HS-27A (cell line): ENCODE measurements at regions not wholly inside any gene's neighbourhood (a gene's known extent, or its start where the extent isn't known, plus 50 kb on each side); places are given as distances from the start of the nearest gene placed in this dataset.
"Not testable (repeated sequence)": the region's sequence is repeated elsewhere in the genome, so short reads cannot be mapped to it uniquely, and the experiment has no call there.

Source experiments
- DNase-seq: peaks from one replicate; pipeline ENCODE4 v3.0.0-alpha.2; 2012; ENCODE audit warnings: low read depth, missing footprints

- DNase-seq = not testable (repeated sequence)
These were observed 368.0 kb downstream of the CDY2B start for GRCh38 chrY:17511984-17512383.

GRCh38 chrY:17511476-17511875 lies 368.5 kb downstream of the CDY2B start:
- not testable (repeated sequence) for DNase-seq

GRCh38 chrY:17505834-17506233 lies 374.2 kb downstream of the CDY2B start:
- DNase-seq = not testable (repeated sequence)

GRCh38 chrY:17484763-17485162 lies 395.3 kb downstream of the CDY2B start:
- not testable (repeated sequence) for DNase-seq

GRCh38 chrY:17484157-17484556 lies 395.9 kb downstream of the CDY2B start:
- DNase-seq = not testable (repeated sequence)

GRCh38 chrY:17481389-17482022 lies 398.5 kb downstream of the CDY2B start:
- DNase-seq = not testable (repeated sequence)

GRCh38 chrY:17472068-17472467 lies 408.0 kb downstream of the CDY2B start:
- DNase-seq = not testable (repeated sequence)

GRCh38 chrY:17459753-17460152 lies 420.3 kb downstream of the CDY2B start:
- not testable (repeated sequence) for DNase-seq

GRCh38 chrY:17430570-17431166 lies 449.4 kb downstream of the CDY2B start:
- no peak for DNase-seq

GRCh38 chrY:17398336-17399072 lies 481.5 kb downstream of the CDY2B start:
- peak; percentile 59 for DNase-seq

- DNase-seq = no peak
These were observed 482.4 kb downstream of the CDY2B start for GRCh38 chrY:17397659-17398058.

GRCh38 chrY:17381431-17382070 lies 498.5 kb downstream of the CDY2B start:
- no peak for DNase-seq

GRCh38 chrY:17378326-17378725 lies 501.7 kb downstream of the CDY2B start:
- no peak for DNase-seq

- DNase-seq = no peak
These were observed 511.6 kb downstream of the CDY2B start for GRCh38 chrY:17368413-17368812.

- DNase-seq = no peak
These were observed 513.6 kb downstream of the CDY2B start for GRCh38 chrY:17366400-17366799.

GRCh38 chrY:17339028-17339427 lies 541.0 kb downstream of the CDY2B start:
- DNase-seq = no peak

GRCh38 chrY:17330733-17331132 lies 549.3 kb downstream of the CDY2B start:
- no peak for DNase-seq

GRCh38 chrY:17319916-17320315 lies 560.1 kb downstream of the CDY2B start:
- peak; percentile 74 for DNase-seq

- DNase-seq = peak; percentile 33
These were observed 561.4 kb downstream of the CDY2B start for GRCh38 chrY:17318631-17319030.

- no peak for DNase-seq
These were observed 603.0 kb downstream of the CDY2B start for GRCh38 chrY:17277056-17277455.

GRCh38 chrY:17259497-17259896 lies 620.5 kb downstream of the CDY2B start:
- no peak for DNase-seq

GRCh38 chrY:17238406-17238805 lies 641.6 kb downstream of the CDY2B start:
- peak; percentile 58 for DNase-seq

- no peak for DNase-seq
These were observed 644.3 kb downstream of the CDY2B start for GRCh38 chrY:17235769-17236168.
